H7 (cell line): ENCODE measurements at regions not wholly inside any gene's neighbourhood (a gene's known extent, or its start where the extent isn't known, plus 50 kb on each side); places are given as distances from the start of the nearest gene placed in this dataset.
"Not testable (repeated sequence)": the region's sequence is repeated elsewhere in the genome, so short reads cannot be mapped to it uniquely, and the experiment has no call there.

Source experiments
- DNase-seq: peaks from one replicate; pipeline ENCODE4 v3.0.0; 2012
- H3K27me3 ChIP-seq: 2 replicates; pipeline ENCODE4 v1.6.0; 2011; ENCODE audit warnings: mild to moderate bottlenecking, low read length; ENCODE audit not compliant: control insufficient read depth, insufficient read depth
- H3K36me3 ChIP-seq: replicated peaks from 2 replicates; pipeline ENCODE4 v1.5.1; 2011; ENCODE audit warnings: low read length; ENCODE audit not compliant: control insufficient read depth, insufficient read depth
- H3K4me3 ChIP-seq: 2 replicates; pipeline ENCODE4 v1.5.1; 2011; ENCODE audit warnings: low read depth, mild to moderate bottlenecking, control low read depth, low read length, moderate library complexity; ENCODE audit not compliant: insufficient read depth

DNA sequence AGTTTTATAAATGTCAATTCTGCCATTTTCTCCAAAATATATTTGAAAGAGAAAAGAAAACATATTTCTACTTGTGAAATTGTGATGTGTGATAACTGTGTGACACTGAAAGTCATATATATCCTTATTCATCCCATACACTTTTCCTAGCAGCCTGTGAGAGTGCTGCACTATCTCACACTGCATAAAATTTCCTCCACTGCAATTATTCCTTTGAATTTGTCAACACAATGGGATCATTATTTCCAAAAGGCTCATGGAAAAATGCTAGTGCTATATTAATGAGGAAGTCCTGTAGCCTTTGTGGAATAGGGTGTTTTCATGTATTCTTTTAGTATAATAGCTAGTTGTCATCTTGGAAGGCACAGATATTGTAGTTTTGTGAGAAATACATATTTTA lies 504.1 kb downstream of the RPL10L start:
- Histone ChIP-seq H3K4me3 (no peak overlapping the region), H3K36me3 (no peaks in the 10 kb centered on the region)
- no peak for DNase-seq

DNA sequence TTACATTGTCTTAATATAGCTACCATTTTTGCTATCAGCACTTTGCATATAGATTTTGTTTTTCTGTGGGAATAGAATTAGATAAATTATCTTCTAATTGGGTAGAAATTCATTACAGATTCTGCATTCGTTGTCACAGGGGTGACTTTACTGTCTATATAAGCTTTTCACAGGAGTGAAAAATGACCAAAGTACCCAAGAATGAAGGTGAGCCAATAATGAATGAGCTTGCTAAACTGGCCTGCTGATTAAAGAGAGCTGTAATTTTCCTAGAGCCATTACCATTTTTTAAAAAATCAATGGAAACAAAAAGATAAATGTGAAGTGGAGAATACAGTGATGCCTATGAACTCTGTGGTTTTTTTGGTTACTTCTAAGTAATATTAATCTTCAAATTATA lies 504.6 kb downstream of the RPL10L start:
- DNase-seq = no peak
- no peak overlapping the region for H3K4me3 ChIP-seq
- H3K27me3 ChIP-seq = no peaks in the 10 kb centered on the region
- no peaks in the 10 kb centered on the region for H3K36me3 ChIP-seq

More for the DNA sequence above, 504.1 kb downstream of the RPL10L start:
- H3K27me3 ChIP-seq = no peaks in the 10 kb centered on the region

DNA sequence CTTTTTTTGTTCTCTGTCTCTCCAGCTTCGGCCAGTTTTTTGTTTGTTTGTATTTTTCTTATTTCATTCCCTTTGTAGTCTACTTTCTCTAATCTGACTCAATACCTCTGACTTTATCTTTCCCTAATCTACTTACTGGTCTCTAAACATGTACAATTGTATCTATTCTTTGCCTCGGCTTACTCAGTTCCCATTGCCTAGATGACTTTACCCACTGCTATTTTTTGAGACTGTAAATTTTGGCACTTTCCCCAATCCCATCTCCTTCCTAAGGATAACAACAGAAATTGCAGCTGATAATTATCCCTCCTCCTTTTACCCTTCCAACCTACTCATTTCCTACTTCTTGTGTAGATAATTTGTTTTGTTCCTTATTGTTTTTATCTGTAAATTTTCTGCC lies 511.1 kb downstream of the RPL10L start:
- Histone ChIP-seq H3K36me3 (no peaks in the 10 kb centered on the region), H3K4me3 (no peak overlapping the region), H3K27me3 (no peaks in the 10 kb centered on the region)
- no peak for DNase-seq

DNA sequence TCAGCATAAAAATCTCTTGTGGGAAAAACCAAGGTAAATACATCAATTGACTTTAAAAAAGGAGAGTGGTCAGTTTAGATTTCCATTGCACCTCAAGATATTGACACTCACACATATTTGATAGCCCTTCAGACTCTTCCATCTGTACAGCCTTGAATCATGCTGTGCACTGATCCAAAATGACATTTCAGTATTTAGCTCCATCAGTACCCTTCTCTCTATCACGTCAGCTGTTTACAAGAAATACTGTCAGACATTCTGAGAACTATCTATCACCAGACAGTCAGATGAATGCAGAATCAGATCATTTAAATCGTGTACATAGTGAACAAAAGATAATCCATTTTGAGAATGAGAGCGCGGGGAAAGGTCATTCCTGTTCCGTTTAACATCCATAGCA lies 511.9 kb downstream of the RPL10L start:
- H3K36me3 ChIP-seq = no peaks in the 10 kb centered on the region
- H3K4me3 ChIP-seq = no peak overlapping the region
- no peaks in the 10 kb centered on the region for H3K27me3 ChIP-seq
- DNase-seq = no peak

DNA sequence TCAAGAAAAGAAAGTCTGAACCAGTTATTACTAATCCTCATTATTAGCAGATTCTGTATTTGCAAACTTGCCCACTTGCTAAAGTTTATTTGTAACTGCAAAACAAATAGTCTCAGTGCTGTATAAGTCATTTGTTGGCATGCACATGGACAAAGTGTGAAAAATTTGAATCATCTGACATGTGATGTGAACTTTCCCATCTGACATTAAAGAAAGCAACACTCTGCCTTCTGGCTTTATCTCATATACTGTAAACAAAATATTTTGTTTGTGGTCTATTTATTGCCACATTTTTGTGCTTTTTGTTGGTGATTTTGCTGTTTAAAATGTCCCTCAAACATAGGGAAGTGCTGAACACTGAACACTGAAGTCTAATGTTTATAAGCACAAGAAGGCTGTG lies 513.8 kb downstream of the RPL10L start:
- Histone ChIP-seq H3K4me3 (no peak overlapping the region), H3K36me3 (no peaks in the 10 kb centered on the region), H3K27me3 (no peaks in the 10 kb centered on the region)
- no peak for DNase-seq

DNA sequence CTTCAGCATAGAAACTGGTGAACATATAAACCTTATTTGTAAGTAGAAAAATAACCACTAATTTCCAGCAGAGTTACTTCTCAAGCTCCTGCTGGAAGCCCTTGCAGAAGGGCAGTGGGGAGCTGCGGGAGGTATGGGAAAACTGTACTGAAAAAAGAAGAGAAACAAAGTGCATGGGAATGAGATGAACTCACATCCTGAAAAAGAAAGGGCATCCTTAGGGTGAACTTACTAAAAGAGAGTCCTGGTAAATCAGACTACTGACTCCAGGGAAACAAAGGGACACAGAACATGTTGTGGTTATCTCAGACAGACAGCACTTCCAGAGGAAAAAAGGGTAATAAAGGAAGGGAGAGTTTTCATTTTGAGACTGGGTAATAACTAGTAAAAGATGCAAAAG lies 515.1 kb downstream of the RPL10L start:
- Histone ChIP-seq H3K27me3 (no peaks in the 10 kb centered on the region), H3K4me3 (no peak overlapping the region), H3K36me3 (no peaks in the 10 kb centered on the region)
- DNase-seq = no peak

DNA sequence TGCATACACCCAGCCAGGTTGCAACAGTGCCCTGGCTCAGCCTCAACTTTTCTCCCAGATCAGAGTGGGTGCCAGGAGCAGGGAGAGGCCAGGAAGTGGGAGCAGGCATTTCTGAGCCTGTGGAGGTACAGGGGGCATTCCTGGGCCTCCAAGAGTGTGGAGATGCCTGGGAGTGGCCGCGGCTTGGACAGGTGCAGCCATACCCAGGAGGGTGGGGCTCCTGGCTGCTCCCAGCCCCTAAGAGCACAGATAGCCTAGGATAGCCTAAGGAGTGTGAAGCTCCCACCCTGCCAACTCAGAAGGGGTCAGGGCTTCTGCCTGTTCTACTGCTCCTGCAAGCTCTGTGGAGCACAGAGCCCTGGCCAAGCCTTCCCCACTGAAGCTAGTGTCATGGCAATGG lies 543.4 kb downstream of the RPL10L start:
- H3K4me3 ChIP-seq = no peak overlapping the region
- no peaks in the 10 kb centered on the region for H3K36me3 ChIP-seq
- DNase-seq = no peak
- H3K27me3 ChIP-seq = no peaks in the 10 kb centered on the region

DNA sequence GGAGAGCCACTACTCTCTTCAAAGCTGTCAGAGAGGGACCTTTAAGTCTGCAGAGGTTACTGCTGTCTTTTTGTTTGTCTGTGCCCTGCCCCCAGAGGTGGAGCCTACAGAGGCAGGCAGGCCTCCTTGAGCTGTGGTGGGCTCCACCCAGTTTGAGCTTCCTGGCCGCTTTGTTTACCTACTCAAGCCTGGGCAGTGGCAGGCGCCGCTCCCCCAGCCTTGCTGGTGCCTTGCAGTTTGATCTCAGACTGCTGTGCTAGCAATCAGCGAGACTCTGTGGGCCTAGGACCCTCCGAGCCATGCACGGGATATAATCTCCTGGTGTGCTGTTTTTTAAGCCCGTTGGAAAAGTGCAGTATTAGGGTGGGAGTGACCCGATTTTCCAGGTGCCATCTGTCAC lies 550.7 kb downstream of the RPL10L start:
- DNase-seq, H3K27me3 ChIP-seq, H3K36me3 ChIP-seq: not testable (repeated sequence)

DNA sequence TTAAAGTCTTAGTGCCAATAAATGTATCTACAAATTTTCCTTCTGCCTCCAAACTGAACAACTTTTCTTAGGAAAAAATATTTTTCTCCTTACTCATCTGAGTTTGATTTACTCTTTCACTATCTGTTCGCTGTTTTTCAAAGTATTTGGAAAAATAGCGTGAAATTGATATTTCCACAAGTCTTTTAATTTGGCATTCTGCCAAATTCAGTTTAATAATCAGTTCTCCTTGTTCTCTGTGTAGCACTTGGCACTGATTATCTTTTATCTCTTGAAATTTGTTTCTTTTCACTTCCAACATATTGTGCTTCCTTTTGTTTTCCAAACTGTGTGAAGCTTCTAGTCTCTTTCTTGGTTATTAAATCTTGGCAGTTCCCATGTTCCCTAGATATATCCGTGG lies 559.8 kb downstream of the RPL10L start:
- Histone ChIP-seq H3K36me3 (no peaks in the 10 kb centered on the region), H3K4me3 (no peak overlapping the region), H3K27me3 (no peaks in the 10 kb centered on the region)
- no peak for DNase-seq

More for the DNA sequence above, 550.7 kb downstream of the RPL10L start:
- not testable (repeated sequence) for H3K4me3 ChIP-seq

DNA sequence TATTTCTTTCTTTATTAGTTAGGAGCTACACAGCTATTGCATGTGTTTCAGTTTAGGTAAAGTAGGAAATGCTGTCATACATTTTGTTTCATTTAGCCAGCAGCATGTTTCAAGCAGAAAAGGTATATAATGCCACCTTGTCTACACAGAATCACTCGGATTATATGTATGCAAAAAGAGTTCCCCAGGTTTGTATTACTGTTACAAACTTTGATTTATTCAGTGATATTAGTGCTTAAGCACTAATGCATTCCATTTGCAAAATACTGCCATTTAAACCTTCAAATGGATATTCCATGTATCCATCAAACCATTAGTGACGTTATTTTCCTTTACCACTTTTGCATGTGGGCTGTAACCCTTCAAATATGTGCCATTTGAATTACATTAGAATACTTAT lies 564.0 kb downstream of the RPL10L start:
- no peak for DNase-seq
- Histone ChIP-seq H3K4me3 (no peak overlapping the region), H3K36me3 (no peaks in the 10 kb centered on the region), H3K27me3 (no peaks in the 10 kb centered on the region)

DNA sequence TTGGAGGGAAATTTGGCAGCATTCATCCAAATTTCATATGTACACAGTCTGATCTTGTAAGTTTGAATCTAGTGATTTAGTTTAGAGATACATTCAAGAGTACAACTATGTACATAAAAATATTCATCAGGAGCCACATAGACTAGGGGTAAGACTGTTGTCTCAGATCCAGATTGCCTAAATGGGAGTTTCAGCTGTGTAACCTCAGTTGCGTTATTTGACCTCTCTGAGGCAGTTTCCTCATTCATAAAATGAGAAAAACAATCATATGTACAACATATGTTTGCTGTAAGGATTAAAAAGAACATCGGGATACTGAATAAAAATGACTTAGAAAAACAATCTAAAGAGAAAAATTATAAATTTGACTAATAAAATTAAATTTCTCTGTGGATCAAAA lies 577.5 kb downstream of the RPL10L start:
- DNase-seq = no peak
- Histone ChIP-seq H3K27me3 (no peaks in the 10 kb centered on the region), H3K4me3 (no peak overlapping the region), H3K36me3 (no peaks in the 10 kb centered on the region)

DNA sequence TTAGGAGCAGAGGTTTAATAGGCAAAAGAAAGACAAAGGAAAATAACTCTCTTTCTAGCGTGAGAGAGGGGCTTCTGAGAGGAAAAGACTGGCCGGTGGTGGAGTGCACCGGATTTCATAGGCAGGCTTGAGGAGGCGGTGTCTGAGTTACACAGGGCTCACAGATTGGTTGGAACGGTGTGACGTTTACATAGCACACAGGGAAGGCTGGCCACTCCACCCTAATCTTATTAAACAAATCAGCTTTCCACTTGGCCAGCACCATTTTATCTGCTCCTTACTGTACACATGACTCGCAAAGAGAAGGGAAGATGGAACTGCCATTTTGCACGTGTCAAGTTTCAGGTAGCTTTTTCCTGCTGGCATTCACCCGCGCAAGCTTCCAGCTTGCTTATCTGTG lies 587.7 kb downstream of the RPL10L start:
- no peak for DNase-seq
- Histone ChIP-seq H3K27me3 (no peaks in the 10 kb centered on the region), H3K4me3 (no peak overlapping the region), H3K36me3 (no peaks in the 10 kb centered on the region)

DNA sequence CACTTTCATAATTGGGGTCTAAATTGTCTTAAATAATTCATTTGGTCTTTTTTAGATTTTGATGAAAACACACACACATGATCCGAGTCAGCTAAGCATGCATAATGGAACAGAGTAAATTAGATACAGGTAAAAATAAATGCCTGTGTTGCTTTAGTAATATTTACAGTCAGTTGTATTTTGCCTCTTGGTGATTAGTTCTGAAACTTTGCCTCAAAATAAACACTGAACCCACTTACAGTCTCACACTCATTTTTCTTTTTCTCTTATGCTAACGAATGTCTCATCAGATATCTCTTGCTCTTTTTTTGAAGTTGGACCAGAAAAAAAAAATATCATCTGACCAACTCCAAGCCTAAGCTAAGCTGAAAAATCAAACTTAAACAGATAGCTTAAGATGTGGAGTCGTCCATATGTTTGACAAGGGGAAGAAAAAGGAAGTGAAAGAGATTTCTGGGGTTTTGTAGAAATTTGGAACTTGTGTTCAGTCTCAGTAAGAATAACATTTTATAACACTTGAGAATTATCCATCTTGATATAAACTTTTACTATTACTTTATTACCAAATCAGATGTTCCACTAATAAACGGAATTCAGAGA lies 592.5 kb downstream of the RPL10L start:
- no peak for DNase-seq
- Histone ChIP-seq H3K27me3 (no peaks in the 10 kb centered on the region), H3K4me3 (no peak overlapping the region), H3K36me3 (no peaks in the 10 kb centered on the region)

DNA sequence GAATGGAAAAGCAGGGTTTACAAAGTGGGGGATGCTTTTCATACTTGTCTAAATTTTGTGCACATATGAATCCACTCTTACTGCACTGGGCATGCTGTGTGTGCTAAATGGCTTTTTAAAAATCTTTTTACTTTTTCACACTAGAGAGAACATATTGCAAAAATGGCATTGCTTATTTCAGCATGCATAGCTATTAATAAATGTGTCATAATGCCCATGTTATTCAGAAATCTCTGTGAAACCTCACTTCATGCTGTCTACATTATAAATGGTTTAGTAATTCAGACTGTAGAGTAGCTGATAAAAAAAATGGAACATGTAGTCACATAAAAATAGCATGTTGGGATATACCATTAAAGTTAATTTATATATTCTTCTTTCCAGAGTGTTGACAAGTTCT lies 593.8 kb downstream of the RPL10L start:
- Histone ChIP-seq H3K4me3 (no peak overlapping the region), H3K27me3 (no peaks in the 10 kb centered on the region), H3K36me3 (no peaks in the 10 kb centered on the region)
- no peak for DNase-seq

DNA sequence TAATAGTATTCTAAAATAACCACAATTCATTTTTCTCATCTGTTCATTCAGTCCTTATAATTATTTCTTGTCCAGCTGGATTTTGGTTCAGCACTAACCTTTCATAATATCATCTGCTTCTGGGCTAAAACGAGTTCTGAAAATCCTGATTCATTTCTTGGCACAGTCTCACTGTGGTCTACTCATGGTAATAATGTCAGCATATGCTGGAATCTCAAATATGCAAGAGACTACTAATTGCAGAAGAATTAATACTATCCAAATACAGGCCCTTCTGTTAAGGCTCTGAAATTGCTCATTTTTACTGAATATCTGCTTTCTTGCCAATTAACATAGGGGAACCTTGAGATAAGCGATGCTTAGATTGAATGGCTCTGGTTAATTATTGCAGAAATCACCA lies 597.1 kb downstream of the RPL10L start:
- Histone ChIP-seq H3K27me3 (no peaks in the 10 kb centered on the region), H3K36me3 (no peaks in the 10 kb centered on the region), H3K4me3 (no peak overlapping the region)
- DNase-seq = no peak

DNA sequence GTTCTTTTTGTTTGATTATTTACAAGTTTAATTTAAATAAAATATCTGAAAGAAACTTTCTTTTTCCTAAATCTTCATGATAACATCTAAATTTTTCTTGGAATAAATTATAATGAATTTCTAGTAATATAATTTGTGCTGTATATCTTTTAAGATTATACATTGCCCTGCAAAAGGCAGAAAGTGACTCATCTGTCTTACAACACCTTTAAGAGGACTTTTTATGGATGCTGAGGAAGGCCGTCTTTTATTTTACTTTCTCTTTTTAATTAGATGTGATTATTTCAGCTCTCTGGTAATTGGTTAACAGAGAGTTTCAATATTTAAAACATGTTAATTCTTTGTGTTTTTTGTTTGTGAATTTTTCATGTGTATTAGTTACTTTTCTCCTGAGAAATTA lies 598.4 kb downstream of the RPL10L start:
- H3K36me3 ChIP-seq = no peaks in the 10 kb centered on the region
- DNase-seq = no peak
- H3K27me3 ChIP-seq = no peaks in the 10 kb centered on the region
- no peak overlapping the region for H3K4me3 ChIP-seq
